Stimulated activated CD4-positive, alpha-beta T cell treated with anti-CD3 and anti-CD28 coated beads, Interleukin-15, amount 100 ng/mL, for 48 hours (primary cell): ENCODE measurements at regions not wholly inside any gene's neighbourhood (a gene's known extent, or its start where the extent isn't known, plus 50 kb on each side); places are given as distances from the start of the nearest gene placed in this dataset.

Experiments used
- DNase-seq, 2 donors: peaks; one replicate each; pipeline ENCODE4 v3.0.0-alpha.2; 2020; ENCODE audit warnings: low read depth in 2 of 2

GRCh38 chr2:128751746-128752145 lies 433.1 kb upstream of the HS6ST1 start:
- DNase-seq, result no peak

GRCh38 chr2:128752691-128753263 lies 434.1 kb upstream of the HS6ST1 start:
- DNase-seq, result no peak

- no peak for DNase-seq
These were observed 434.7 kb upstream of the HS6ST1 start for GRCh38 chr2:128753321-128753720.

GRCh38 chr2:128753800-128754199 lies 435.1 kb upstream of the HS6ST1 start:
- no peak for DNase-seq

GRCh38 chr2:128754246-128754724 lies 435.6 kb upstream of the HS6ST1 start:
- no peak for DNase-seq

- no peak for DNase-seq
These were observed 437.2 kb upstream of the HS6ST1 start for GRCh38 chr2:128755695-128756364.

- no peak for DNase-seq
These were observed 437.7 kb upstream of the HS6ST1 start for GRCh38 chr2:128756365-128756717.

GRCh38 chr2:128765811-128766210 lies 447.1 kb upstream of the HS6ST1 start:
- no peak for DNase-seq

GRCh38 chr2:128768041-128768440 lies 449.4 kb upstream of the HS6ST1 start:
- DNase-seq, result no peak

- DNase-seq, result no peak
These were observed 450.9 kb upstream of the HS6ST1 start for GRCh38 chr2:128769457-128770142.

- no peak for DNase-seq
These were observed 451.7 kb upstream of the HS6ST1 start for GRCh38 chr2:128770143-128771085.

- DNase-seq, result no peak
These were observed 452.7 kb upstream of the HS6ST1 start for GRCh38 chr2:128771401-128771800.

- no peak for DNase-seq
These were observed 454.0 kb upstream of the HS6ST1 start for GRCh38 chr2:128772671-128773070.

GRCh38 chr2:128773641-128774319 lies 455.1 kb upstream of the HS6ST1 start:
- no peak for DNase-seq

GRCh38 chr2:128774320-128775216 lies 455.9 kb upstream of the HS6ST1 start:
- no peak for DNase-seq

- DNase-seq, result no peak
These were observed 456.7 kb upstream of the HS6ST1 start for GRCh38 chr2:128775217-128775913.

GRCh38 chr2:128775914-128776285 lies 457.2 kb upstream of the HS6ST1 start:
- DNase-seq, result no peak

- no peak for DNase-seq
These were observed 458.0 kb upstream of the HS6ST1 start for GRCh38 chr2:128776461-128777195.
